B cell (primary cell): ENCODE measurements at regions not wholly inside any gene's neighbourhood (a gene's known extent, or its start where the extent isn't known, plus 50 kb on each side); places are given as distances from the start of the nearest gene placed in this dataset.

Experiments
- ATAC-seq: fragments of 200-7000 bp; cut with Tn5 transposase; one replicate; pipeline ENCODE4 v1.10.0; 2021; ENCODE audit warnings: low read depth, mild to moderate bottlenecking, moderate number of reproducible peaks, moderate library complexity
- CTCF ChIA-PET: fragments of 350-600 bp; sonication (Branson Sonifier 250); formaldehyde crosslinking; loops from one replicate; lab custom pipeline; 2021; ENCODE audit warnings: antibody characterized with exemption, inconsistent platforms; lab: Charles Lee
- POLR2A ChIA-PET: fragments of 350-600 bp; sonication (Branson Sonifier 250); formaldehyde crosslinking; loops from one replicate; lab custom pipeline; 2021; ENCODE audit warnings: antibody characterized with exemption; lab: Charles Lee
- DNase-seq: peaks from one replicate; pipeline ENCODE4 v3.0.0; 2013
- H2AFZ ChIP-seq: 2 replicates; pipeline ENCODE4 v1.6.1; 2012; ENCODE audit warnings: mild to moderate bottlenecking, low read depth, low read length; ENCODE audit not compliant: insufficient read depth, poor library complexity, severe bottlenecking
- H3K27ac ChIP-seq, 2 donors: 1 replicate in 1 of 2; 2 replicates in 1 of 2; pipeline ENCODE4 v1.5.1; 2012 to 2013; ENCODE audit warnings: low read length in 2 of 2, mild to moderate bottlenecking in 2 of 2, moderate library complexity in 1 of 2
- H3K27me3 ChIP-seq, 4 experiments: fragments of 200-600 bp in 1 of 4; sonication (generic) in 1 of 4; replicated peaks in 1 of 4; 1 replicate in 2 of 4; 2 replicates in 2 of 4; pipeline versions ENCODE4 v1.6.1 to v1.7.0; 2013 to 2016; ENCODE audit warnings: low read length in 3 of 4, mild to moderate bottlenecking in 2 of 4, mixed read lengths in 1 of 4, moderate library complexity in 1 of 4; ENCODE audit not compliant: insufficient read depth in 4 of 4, control insufficient read depth in 3 of 4; ENCODE audit errors: control extremely low read depth in 1 of 4
- H3K36me3 ChIP-seq, 2 experiments: replicated peaks in 1 of 2; 1 replicate in 1 of 2; 2 replicates in 1 of 2; pipeline versions ENCODE4 v1.6.1 to v1.7.1; 2013; ENCODE audit warnings: low read length in 1 of 2; ENCODE audit not compliant: insufficient read depth in 2 of 2, control insufficient read depth in 1 of 2; ENCODE audit errors: control extremely low read depth in 1 of 2, extremely low read depth in 1 of 2
- H3K4me1 ChIP-seq, 2 donors: fragments of 200-600 bp in 1 of 2; sonication (generic) in 1 of 2; 1 replicate in 1 of 2; 2 replicates in 1 of 2; pipeline versions ENCODE4 v1.5.1 to v1.6.1; 2013 to 2017; ENCODE audit warnings: low read length in 2 of 2; ENCODE audit not compliant: control insufficient read depth in 2 of 2, insufficient read depth in 2 of 2
- H3K4me2 ChIP-seq: replicated peaks from 2 replicates; pipeline ENCODE3; 2012; ENCODE audit warnings: mild to moderate bottlenecking, low read depth, low read length; ENCODE audit not compliant: poor library complexity, severe bottlenecking
- H3K4me3 ChIP-seq, 5 experiments: fragments of 200-600 bp in 1 of 5; sonication (generic) in 1 of 5; 1 replicate in 3 of 5; 2 replicates in 2 of 5; pipeline versions ENCODE4 v1.5.1 to v1.7.0; 2011 to 2016; ENCODE audit warnings: low read length in 4 of 5, mild to moderate bottlenecking in 4 of 5, low read depth in 2 of 5, control low read depth in 1 of 5, moderate library complexity in 1 of 5; ENCODE audit not compliant: insufficient read depth in 1 of 5; ENCODE audit errors: control extremely low read depth in 1 of 5, extremely low read depth in 1 of 5
- H3K79me2 ChIP-seq: fragments of 200-600 bp; sonication (generic); one replicate; pipeline ENCODE4 v1.6.0; 2016; ENCODE audit warnings: low read length; ENCODE audit not compliant: control insufficient read depth, insufficient read depth
- H3K9ac ChIP-seq: fragments of 200-600 bp; sonication (generic); 2 replicates; pipeline ENCODE4 v1.6.1; 2017; ENCODE audit warnings: mild to moderate bottlenecking, low read length, moderate library complexity
- H3K9me3 ChIP-seq, 3 donors: one replicate each; pipeline versions ENCODE4 v1.6.1 to v1.7.1; 2013; ENCODE audit warnings: low read length in 2 of 3; ENCODE audit not compliant: control insufficient read depth in 2 of 3, insufficient read depth in 1 of 3; ENCODE audit errors: control extremely low read depth in 1 of 3
- H4K20me1 ChIP-seq: 2 replicates; pipeline ENCODE4 v1.6.0; 2012; ENCODE audit warnings: mild to moderate bottlenecking, low read length; ENCODE audit not compliant: insufficient read depth, control insufficient read depth, poor library complexity, severe bottlenecking
- H3K27ac Mint-ChIP-seq: one replicate; pipeline ENCODE4 v1.8.0; 2021; ENCODE audit warnings: mixed read lengths
- H3K27me3 Mint-ChIP-seq: one replicate; pipeline ENCODE4 v1.8.0; 2021; ENCODE audit warnings: mixed read lengths
- H3K4me1 Mint-ChIP-seq: one replicate; pipeline ENCODE4 v1.8.0; 2021; ENCODE audit warnings: mixed read lengths
- H3K4me3 Mint-ChIP-seq: one replicate; pipeline ENCODE4 v1.8.0; 2021; ENCODE audit warnings: mixed read lengths
- H3K9me3 Mint-ChIP-seq: one replicate; pipeline ENCODE4 v1.8.0; 2022; ENCODE audit warnings: mixed read lengths; ENCODE audit not compliant: insufficient read depth
- EZH2 ChIP-seq: IDR thresholded peaks from 2 replicates; pipeline ENCODE4 v1.6.1; 2012; ENCODE audit warnings: borderline replicate concordance, low read depth, mild to moderate bottlenecking, moderate library complexity, low read length; ENCODE audit not compliant: insufficient read depth, poor library complexity, severe bottlenecking
- WGBS: methylation state at CpG from one replicate; pipeline ENCODE4 v1.1.5; 2013; ENCODE audit warnings: missing lambda C conversion rate; ENCODE audit not compliant: insufficient coverage; 5-methylcytosine and 5-hydroxymethylcytosine counted together
- intact Hi-C: fragments of 100-400 bp; cut with micrococcal nuclease; formaldehyde crosslinking; loops from one replicate; pipeline ENCODE4 v1.10.0; 2022
- TF ChIP-seq, protein P1 (sequence below): fragments of 200-600 bp; IDR thresholded peaks from one replicate; pipeline ENCODE4 v1.8.0; 2022; ENCODE audit warnings: antibody characterized with exemption, mild to moderate bottlenecking

DNA sequence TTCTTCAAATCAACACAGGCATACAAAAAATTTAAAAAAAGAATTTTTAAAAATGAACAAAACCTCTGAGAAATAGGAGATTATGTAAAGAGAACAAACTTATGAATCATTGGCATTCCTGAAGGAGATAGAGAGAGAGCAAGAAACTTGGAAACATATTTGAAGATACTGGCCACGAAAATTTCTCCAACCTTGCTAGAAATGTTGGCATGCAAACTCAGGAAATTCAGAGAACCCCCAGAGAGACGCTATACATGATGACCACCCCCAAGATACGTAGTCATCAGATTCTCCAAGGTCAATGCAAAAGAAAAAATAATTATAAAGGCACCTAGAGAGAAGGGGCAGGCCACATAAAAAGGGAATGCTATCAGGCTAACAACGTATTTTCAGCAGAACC lies 472.5 kb downstream of the MTRR start:
- Histone ChIP-seq H4K20me1 (no peaks in the 10 kb centered on the region), H3K27me3 (no peaks in the 10 kb centered on the region), H3K4me1 (no peaks in the 10 kb centered on the region), H3K27ac (no peak overlapping the region), H3K9ac (no peak overlapping the region), H3K36me3 (no peaks in the 10 kb centered on the region), H3K4me3 (no peak overlapping the region), H3K4me2 (no peak overlapping the region), H3K9me3 (no peaks in the 10 kb centered on the region), H2AFZ (no peak overlapping the region), H3K79me2 (no peaks in the 10 kb centered on the region)
- H3K27ac Mint-ChIP-seq, result no peak overlapping the region
- intact Hi-C loops, result no loop called here
- TF ChIP-seq, protein P1, sequence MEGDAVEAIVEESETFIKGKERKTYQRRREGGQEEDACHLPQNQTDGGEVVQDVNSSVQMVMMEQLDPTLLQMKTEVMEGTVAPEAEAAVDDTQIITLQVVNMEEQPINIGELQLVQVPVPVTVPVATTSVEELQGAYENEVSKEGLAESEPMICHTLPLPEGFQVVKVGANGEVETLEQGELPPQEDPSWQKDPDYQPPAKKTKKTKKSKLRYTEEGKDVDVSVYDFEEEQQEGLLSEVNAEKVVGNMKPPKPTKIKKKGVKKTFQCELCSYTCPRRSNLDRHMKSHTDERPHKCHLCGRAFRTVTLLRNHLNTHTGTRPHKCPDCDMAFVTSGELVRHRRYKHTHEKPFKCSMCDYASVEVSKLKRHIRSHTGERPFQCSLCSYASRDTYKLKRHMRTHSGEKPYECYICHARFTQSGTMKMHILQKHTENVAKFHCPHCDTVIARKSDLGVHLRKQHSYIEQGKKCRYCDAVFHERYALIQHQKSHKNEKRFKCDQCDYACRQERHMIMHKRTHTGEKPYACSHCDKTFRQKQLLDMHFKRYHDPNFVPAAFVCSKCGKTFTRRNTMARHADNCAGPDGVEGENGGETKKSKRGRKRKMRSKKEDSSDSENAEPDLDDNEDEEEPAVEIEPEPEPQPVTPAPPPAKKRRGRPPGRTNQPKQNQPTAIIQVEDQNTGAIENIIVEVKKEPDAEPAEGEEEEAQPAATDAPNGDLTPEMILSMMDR, result no peak
- no peak for TF ChIP-seq EZH2
- peaks cover 2% of the 10 kb centered on the region for H3K9me3 Mint-ChIP-seq
- DNase-seq (no peak), ATAC-seq (no peak)
- WGBS, result no CpG with 5 or more reads among the region's 4 CpGs
- H3K4me3 Mint-ChIP-seq, result no peak overlapping the region
- H3K27me3 Mint-ChIP-seq, result no peaks in the 10 kb centered on the region
- ChIA-PET CTCF (no interaction called here), POLR2A (no interaction called here)
- H3K4me1 Mint-ChIP-seq, result no peaks in the 10 kb centered on the region

DNA sequence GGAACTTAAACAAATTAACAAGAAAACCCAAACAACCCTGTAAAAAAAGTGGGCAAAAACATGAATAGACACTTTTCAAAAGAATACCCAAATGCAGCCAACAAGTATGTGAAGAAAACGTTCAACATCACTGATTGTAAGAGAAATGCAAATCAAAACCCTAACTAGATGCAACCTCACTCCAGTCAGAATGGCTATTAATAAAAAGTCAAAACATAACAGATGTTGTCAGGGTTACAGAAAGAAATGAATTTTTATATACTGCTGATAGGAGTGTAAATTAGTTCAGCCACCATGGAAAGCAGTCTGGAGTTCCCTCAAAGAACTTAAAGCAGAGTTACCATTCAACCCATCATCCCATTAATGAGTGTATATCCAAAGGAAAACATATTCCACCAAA lies 479.0 kb downstream of the MTRR start:
- Histone ChIP-seq H2AFZ (no peak overlapping the region), H3K4me3 (no peak overlapping the region), H3K9me3 (peaks cover 0 to 2% (median 0%) of the 10 kb centered on the region in 3 donors), H4K20me1 (no peaks in the 10 kb centered on the region), H3K27me3 (no peaks in the 10 kb centered on the region), H3K9ac (no peak overlapping the region), H3K27ac (no peak overlapping the region), H3K4me2 (no peak overlapping the region), H3K36me3 (no peaks in the 10 kb centered on the region), H3K4me1 (no peaks in the 10 kb centered on the region), H3K79me2 (no peaks in the 10 kb centered on the region)
- ChIA-PET CTCF (no interaction called here), POLR2A (no interaction called here)
- no CpG with 5 or more reads among the region's 1 CpG for WGBS
- peaks cover 4% of the 10 kb centered on the region for H3K9me3 Mint-ChIP-seq
- TF ChIP-seq, protein P1, result no peak
- no peak for TF ChIP-seq EZH2
- peaks cover 3% of the 10 kb centered on the region for H3K4me1 Mint-ChIP-seq
- H3K27ac Mint-ChIP-seq, result no peak overlapping the region
- no peak overlapping the region for H3K4me3 Mint-ChIP-seq
- ATAC-seq (no peak), DNase-seq (no peak)
- intact Hi-C loops, result no loop called here
- no peaks in the 10 kb centered on the region for H3K27me3 Mint-ChIP-seq
